Endothelial cell of umbilical vein (primary cell): ENCODE measurements at regions not wholly inside any gene's neighbourhood (a gene's known extent, or its start where the extent isn't known, plus 50 kb on each side); places are given as distances from the start of the nearest gene placed in this dataset.

Experiments
- CTCF ChIP-seq, 2 donors: IDR thresholded peaks; 1 replicate in 1 of 2; 2 replicates in 1 of 2; pipeline ENCODE4 v1.5.1; 2011; ENCODE audit warnings: low read length in 2 of 2, mild to moderate bottlenecking in 2 of 2, moderate library complexity in 2 of 2, control low read depth in 1 of 2, inconsistent platforms in 1 of 2, low read depth in 1 of 2; ENCODE audit not compliant: insufficient read depth in 1 of 2; ENCODE audit errors: extremely low read depth in 1 of 2
- EZH2 ChIP-seq: IDR thresholded peaks from 2 replicates; pipeline ENCODE4 v1.6.1; 2012; ENCODE audit warnings: borderline replicate concordance, low read depth, mild to moderate bottlenecking, moderate library complexity, low read length, inconsistent platforms; ENCODE audit not compliant: severe bottlenecking
- MYC ChIP-seq: IDR thresholded peaks from one replicate; pipeline ENCODE4 v1.6.1; 2011; ENCODE audit warnings: mild to moderate bottlenecking, low read depth, low read length
- POLR2A ChIP-seq: IDR thresholded peaks from 2 replicates; pipeline ENCODE4 v1.6.1; 2012; ENCODE audit warnings: low read depth, mild to moderate bottlenecking, control low read depth, low read length
- POLR2AphosphoS5 ChIP-seq: IDR thresholded peaks from 2 replicates; pipeline ENCODE4 v1.6.1; 2012; ENCODE audit warnings: low read depth, mild to moderate bottlenecking, control low read depth, low read length, moderate library complexity; ENCODE audit not compliant: insufficient read depth

- TF ChIP-seq POLR2A, result no peak
- TF ChIP-seq CTCF (IDR thresholded peaks at IDR 0.05; ENCODE audit: extremely low read depth in 1 of 2, insufficient read depth in 1 of 2, low read depth in 1 of 2, low read length in 2 of 2), result no peak
- TF ChIP-seq MYC, result no peak
- no peak for TF ChIP-seq EZH2
- no peak for TF ChIP-seq POLR2AphosphoS5
These were observed 190.4 kb upstream of the TMPO start for GRCh38 chr12:98325003-98325402.
